HEK293 (cell line): ENCODE measurements at regions not wholly inside any gene's neighbourhood (a gene's known extent, or its start where the extent isn't known, plus 50 kb on each side); places are given as distances from the start of the nearest gene placed in this dataset.
A peak's percentile ranks its signal among the peaks of the same experiment; 100 is the strongest.
"Not testable (repeated sequence)": the region's sequence is repeated elsewhere in the genome, so short reads cannot be mapped to it uniquely, and the experiment has no call there.

Source experiments
- CTCF ChIA-PET: fragments of 350-600 bp; formaldehyde crosslinking; extraction: SDS; loops from one replicate; lab custom pipeline; 2021; ENCODE audit warnings: antibody characterized with exemption; lab: Yijun Ruan, JAX
- POLR2A ChIA-PET: fragments of 300-600 bp; formaldehyde crosslinking; extraction: SDS; loops from one replicate; lab custom pipeline; 2020; ENCODE audit warnings: antibody characterized with exemption, inconsistent platforms; lab: Yijun Ruan, JAX
- H3K27ac ChIP-seq: fragments of 200-500 bp; sonication (Bioruptor generic); 2 replicates; pipeline ENCODE4 v1.5.1; 2014; ENCODE audit warnings: low read depth, low read length, control low read depth, inconsistent platforms; ENCODE audit errors: extremely low read depth
- H3K36me3 ChIP-seq, 2 experiments: fragments of 200-500 bp in 1 of 2; sonication (Bioruptor generic) in 1 of 2; 1 replicate in 1 of 2; 2 replicates in 1 of 2; pipeline ENCODE4 v1.5.1; 2014 to 2017; ENCODE audit warnings: inconsistent platforms in 2 of 2, low read length in 2 of 2; ENCODE audit not compliant: control insufficient read depth in 2 of 2, insufficient read depth in 1 of 2
- H3K4me1 ChIP-seq: fragments of 200-500 bp; sonication (Bioruptor generic); 2 replicates; pipeline ENCODE4 v1.5.1; 2014; ENCODE audit warnings: mild to moderate bottlenecking, low read length, inconsistent platforms; ENCODE audit not compliant: control insufficient read depth, insufficient read depth
- H3K4me3 ChIP-seq: 2 replicates; pipeline ENCODE4 v1.5.1; 2011; ENCODE audit warnings: low read depth, mild to moderate bottlenecking, control low read depth, low read length, moderate library complexity
- H3K9me3 ChIP-seq: fragments of 200-500 bp; sonication (Bioruptor generic); 2 replicates; pipeline ENCODE4 v1.5.1; 2014; ENCODE audit warnings: low read depth, low read length, inconsistent platforms; ENCODE audit not compliant: control insufficient read depth, insufficient read depth
- PRDM6 ChIP-seq: fragments of 450-650 bp; formaldehyde crosslinking; IDR thresholded peaks from 2 replicates; pipeline ENCODE4 v1.5.1; 2017; ENCODE audit warnings: missing biosample characterization, missing genetic modification characterization
- SCRT1 ChIP-seq: fragments of 450-650 bp; formaldehyde crosslinking; IDR thresholded peaks from 2 replicates; pipeline ENCODE4 v1.5.1; 2016; ENCODE audit warnings: missing biosample characterization, missing genetic modification characterization, borderline replicate concordance
- SETDB1 ChIP-seq: IDR thresholded peaks from one replicate; pipeline ENCODE4 v1.6.1; 2017; ENCODE audit warnings: mild to moderate bottlenecking, low read length, moderate library complexity, mixed read lengths; ENCODE audit not compliant: insufficient read length
- TRIM28 ChIP-seq: IDR thresholded peaks from 2 replicates; pipeline ENCODE4 v1.6.1; 2011; ENCODE audit warnings: low read length, control low read depth, borderline replicate concordance
- YY1 ChIP-seq: fragments of 450-650 bp; formaldehyde crosslinking; IDR thresholded peaks from 2 replicates; pipeline ENCODE4 v1.5.1; 2018; ENCODE audit warnings: missing biosample characterization, missing genetic modification characterization
- ZBTB10 ChIP-seq: fragments of 450-650 bp; formaldehyde crosslinking; IDR thresholded peaks from 2 replicates; pipeline ENCODE4 v1.5.1; 2016; ENCODE audit warnings: missing biosample characterization, missing genetic modification characterization
- ZBTB48 ChIP-seq: fragments of 450-650 bp; formaldehyde crosslinking; IDR thresholded peaks from 2 replicates; pipeline ENCODE4 v1.5.1; 2016; ENCODE audit warnings: missing biosample characterization, missing genetic modification characterization
- ZNF121 ChIP-seq: fragments of 450-650 bp; formaldehyde crosslinking; IDR thresholded peaks from 2 replicates; pipeline ENCODE4 v1.5.1; 2016; ENCODE audit warnings: missing biosample characterization, missing genetic modification characterization
- ZNF398 ChIP-seq: fragments of 450-650 bp; formaldehyde crosslinking; IDR thresholded peaks from 2 replicates; pipeline ENCODE4 v1.5.1; 2017; ENCODE audit warnings: missing biosample characterization, missing genetic modification characterization
- ZNF501 ChIP-seq: fragments of 450-650 bp; formaldehyde crosslinking; IDR thresholded peaks from 2 replicates; pipeline ENCODE4 v1.5.1; 2016; ENCODE audit warnings: missing biosample characterization, missing genetic modification characterization
- ZNF529 ChIP-seq: fragments of 450-650 bp; formaldehyde crosslinking; IDR thresholded peaks from 2 replicates; pipeline ENCODE4 v1.5.1; 2017; ENCODE audit warnings: missing genetic modification characterization, missing biosample characterization; ENCODE audit not compliant: insufficient replicate concordance
- ZNF585B ChIP-seq: fragments of 450-650 bp; formaldehyde crosslinking; IDR thresholded peaks from 2 replicates; pipeline ENCODE4 v1.5.1; 2016; ENCODE audit warnings: missing biosample characterization, missing genetic modification characterization
- ZNF626 ChIP-seq: fragments of 450-650 bp; sonication (Bioruptor Pico); formaldehyde crosslinking; IDR thresholded peaks from 2 replicates; pipeline ENCODE4 v1.5.1; 2018; ENCODE audit warnings: missing biosample characterization, missing genetic modification characterization, inconsistent platforms

- POLR2A ChIA-PET, result no interaction called here
- Histone ChIP-seq H3K4me1 (no peaks in the 10 kb centered on the region), H3K9me3 (no peaks in the 10 kb centered on the region), H3K27ac (no peak overlapping the region)
- no peak for TF ChIP-seq SCRT1 (tag by site-specific recombination)
- TF ChIP-seq, all 188 proteins: peak for 0
- no peak overlapping the region for H3K4me3 ChIP-seq
- no peaks in the 10 kb centered on the region for H3K36me3 ChIP-seq
- CTCF ChIA-PET, result no interaction called here
Observed at GRCh38 chr1:118809586-118809985, 178.6 kb downstream of the TBX15 start.

- CTCF ChIA-PET, H3K4me3 ChIP-seq, H3K4me1 ChIP-seq, H3K9me3 ChIP-seq, H3K36me3 ChIP-seq, H3K27ac ChIP-seq, POLR2A ChIA-PET: not testable (repeated sequence)
Observed at GRCh38 chr1:118803128-118803527, 185.0 kb downstream of the TBX15 start.

DNA sequence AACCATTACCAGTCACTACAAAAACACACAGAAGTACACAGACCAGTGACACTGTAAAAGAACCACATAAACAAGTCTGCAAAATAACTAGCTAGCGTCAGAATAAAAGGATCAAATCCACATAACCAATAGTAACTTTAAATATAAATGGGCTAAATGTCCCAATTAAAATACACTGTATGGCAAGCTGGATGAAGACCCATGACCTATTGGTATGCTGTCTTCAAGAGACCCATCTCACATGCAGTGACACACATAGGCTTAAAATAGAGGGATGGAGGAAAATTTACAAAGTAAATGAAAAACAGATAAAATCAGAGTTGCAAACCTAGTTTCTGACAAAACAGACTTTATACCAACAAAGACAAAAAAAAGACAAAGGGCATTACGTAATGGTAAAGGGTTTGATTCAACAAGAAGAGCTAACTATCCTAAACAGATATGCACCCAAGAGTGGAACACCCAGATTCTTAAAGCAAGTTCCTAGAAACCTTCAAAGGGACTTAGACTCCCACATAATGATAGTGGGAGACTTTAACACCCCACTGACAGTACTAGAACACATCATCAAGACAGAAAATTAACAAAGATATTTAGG lies 196.9 kb downstream of the TBX15 start:
- H3K27ac ChIP-seq, result no peak overlapping the region
- no peaks in the 10 kb centered on the region for H3K9me3 ChIP-seq
- ChIA-PET POLR2A (interaction anchor here (0.7 kb wide), 1 partner anchor 301 kb away, joined by 5 read pairs; no protein-coding TSS in a partner anchor), CTCF (no interaction called here)
- no peak overlapping the region for H3K4me3 ChIP-seq
- peaks cover 6% of the 10 kb centered on the region for H3K4me1 ChIP-seq
- TF ChIP-seq PRDM6 (tag by site-specific recombination) (no peak), TRIM28 (0 out of 2 replicates have a peak, but pooled peaks have one; percentile 53), SETDB1 (peak; percentile 97), ZNF398 (tag by site-specific recombination) (no peak), YY1 (no peak), ZBTB10 (tag by site-specific recombination) (no peak), ZNF121 (no peak), ZNF529 (tag by site-specific recombination) (peak; percentile 95), ZNF626 (peak; percentile 38; the same call in 1 of the 2 replicates), ZNF585B (tag by site-specific recombination) (no peak), ZBTB48 (no peak), ZNF501 (no peak)
- H3K36me3 ChIP-seq, result no peaks in the 10 kb centered on the region
